K562 (cell line): ENCODE measurements at regions not wholly inside any gene's neighbourhood (a gene's known extent, or its start where the extent isn't known, plus 50 kb on each side); places are given as distances from the start of the nearest gene placed in this dataset.

ENCODE experiments used
- ATAC-seq: fragments of 200-7000 bp; cut with Tn5 transposase; 3 replicates; pipeline ENCODE4 v1.9.1; 2020; ENCODE audit warnings: moderate library complexity
- BruUV-seq: library from RNA; stranded (reverse); fragments of 400-500 nt; replicated peaks from 2 replicates; lab custom pipeline; 2021; lab: Mats Ljungman, UMichigan
- CTCF ChIA-PET: fragments of 300-600 bp; formaldehyde crosslinking; extraction: SDS; loops from one replicate; lab custom pipeline; 2021; ENCODE audit warnings: low intra/inter-chr PET ratio; lab: Yijun Ruan, JAX
- POLR2A ChIA-PET: fragments of 300-600, 350-650 bp; sonication (Branson Sonifier 250); formaldehyde crosslinking; extraction: SDS; loops from one replicate; lab custom pipeline; 2021; ENCODE audit warnings: antibody characterized with exemption, inconsistent platforms; lab: Yijun Ruan, JAX
- DNase-seq, 4 experiments: peaks; one replicate each; pipeline versions ENCODE4 v3.0.0 to v3.0.0-alpha.2; 2011 to 2018; ENCODE audit warnings: low spot score in 3 of 4, mixed read lengths in 3 of 4; ENCODE audit errors: extremely low read depth in 1 of 4
- FAIRE-seq: peaks from 2 replicates; lab custom pipeline; 2011; peaks lifted over from hg19 to GRCh38; lab: Jason Lieb, UNC
- H2AFZ ChIP-seq: 2 replicates; pipeline ENCODE4 v1.6.0; 2011; ENCODE audit warnings: low read depth, low read length, control low read depth, inconsistent platforms
- H3K27ac ChIP-seq: fragments of 200-600 bp; 3 replicates; pipeline ENCODE4 v1.8.0; 2011; ENCODE audit warnings: low read depth, mild to moderate bottlenecking, control low read depth, inconsistent platforms, low read length, moderate library complexity, mixed read lengths; ENCODE audit errors: extremely low read depth
- H3K27me3 ChIP-seq, 2 experiments: fragments of 300-600 bp in 1 of 2; 2 replicates in 1 of 2; 3 replicates in 1 of 2; pipeline versions ENCODE4 v1.6.0 to v1.8.0; 2011; ENCODE audit warnings: inconsistent platforms in 2 of 2, low read length in 2 of 2, mild to moderate bottlenecking in 1 of 2, mixed read lengths in 1 of 2, moderate library complexity in 1 of 2; ENCODE audit not compliant: control insufficient read depth in 2 of 2, insufficient read depth in 2 of 2
- H3K36me3 ChIP-seq: fragments of 300-600 bp; 3 replicates; pipeline ENCODE4 v1.8.0; 2011; ENCODE audit warnings: mild to moderate bottlenecking, low read length, inconsistent platforms; ENCODE audit not compliant: control insufficient read depth, insufficient read depth
- H3K4me1 ChIP-seq, 2 experiments: fragments of 200-600 bp in 1 of 2; replicated peaks in 1 of 2; 2 replicates in 1 of 2; 3 replicates in 1 of 2; pipeline versions ENCODE4 v1.5.1 to v1.8.0; 2011; ENCODE audit warnings: inconsistent platforms in 2 of 2, low read length in 2 of 2, mild to moderate bottlenecking in 1 of 2, mixed read lengths in 1 of 2, moderate library complexity in 1 of 2; ENCODE audit not compliant: control insufficient read depth in 2 of 2, insufficient read depth in 2 of 2
- H3K4me2 ChIP-seq: 2 replicates; pipeline ENCODE4 v1.6.1; 2011; ENCODE audit warnings: low read length, control low read depth, inconsistent platforms, mixed read lengths; ENCODE audit not compliant: insufficient read depth
- H3K4me3 ChIP-seq: fragments of 200-600 bp; sonication (generic), shearing (Covaris generic); 2 replicates; pipeline ENCODE4 v1.5.1; 2016; ENCODE audit warnings: control low read depth, inconsistent platforms
- H3K79me2 ChIP-seq: fragments of 200-600 bp; 3 replicates; pipeline ENCODE4 v1.8.0; 2011; ENCODE audit warnings: low read length, inconsistent platforms; ENCODE audit not compliant: control insufficient read depth, insufficient read depth
- H3K9ac ChIP-seq, 2 experiments: 2 replicates each; pipeline versions ENCODE4 v1.6.0 to v1.6.1; 2011; ENCODE audit warnings: low read depth in 2 of 2, low read length in 2 of 2, control low read depth in 1 of 2, inconsistent platforms in 1 of 2, mild to moderate bottlenecking in 1 of 2, mixed read lengths in 1 of 2; ENCODE audit not compliant: insufficient read depth in 1 of 2
- H3K9me1 ChIP-seq: one replicate; pipeline ENCODE4 v1.6.0; 2011; ENCODE audit warnings: inconsistent platforms, mild to moderate bottlenecking, low read length, moderate library complexity; ENCODE audit not compliant: control insufficient read depth, insufficient read depth
- H3K9me3 ChIP-seq: replicated peaks from 2 replicates; pipeline ENCODE4 v1.5.1; 2011; ENCODE audit warnings: low read depth, low read length, inconsistent platforms; ENCODE audit not compliant: control insufficient read depth, insufficient read depth
- H4K20me1 ChIP-seq: replicated peaks from 2 replicates; pipeline ENCODE4 v1.6.1; 2011; ENCODE audit warnings: low read length, inconsistent platforms, mixed read lengths; ENCODE audit not compliant: control insufficient read depth, insufficient read depth
- NCOR1 ChIP-seq: fragments of 450-650 bp; IDR thresholded peaks from 2 replicates; pipeline ENCODE4 v1.6.1; 2016; ENCODE audit warnings: mild to moderate bottlenecking, moderate library complexity
- SMARCB1 ChIP-seq: IDR thresholded peaks from 2 replicates; pipeline ENCODE4 v1.6.1; 2011; ENCODE audit warnings: improper control_type of control experiment, low read depth; ENCODE audit not compliant: insufficient read length
- ZKSCAN8 ChIP-seq: fragments of 200-800 bp; sonication (Bioruptor generic); IDR thresholded peaks from 2 replicates; pipeline ENCODE4 v1.6.1; 2016; ENCODE audit warnings: missing genetic modification characterization, missing compliant biosample characterization
- ZNF133 ChIP-seq: fragments of 250-450 bp; sonication (Bioruptor Pico); IDR thresholded peaks from 2 replicates; pipeline ENCODE4 v1.4.0; 2020; ENCODE audit warnings: mild to moderate bottlenecking
- ZNF143 ChIP-seq: sonication (generic); formaldehyde crosslinking; IDR thresholded peaks from 2 replicates; pipeline ENCODE4 v1.9.0; 2022; ENCODE audit warnings: mild to moderate bottlenecking, missing genetic modification reagents
- ZNF274 ChIP-seq: IDR thresholded peaks from 2 replicates; pipeline ENCODE4 v1.6.1; 2011; ENCODE audit warnings: low read depth, mild to moderate bottlenecking, low read length, moderate library complexity, borderline replicate concordance
- WGBS: fragments of 100-300 bp; shearing (Covaris generic); methylation state at CpG from one replicate; pipeline ENCODE4 v1.1.6; 2016; ENCODE audit warnings: low coverage, mixed read lengths; ENCODE audit not compliant: insufficient coverage; ENCODE audit errors: missing lambda C conversion rate; 5-methylcytosine and 5-hydroxymethylcytosine counted together
- in situ Hi-C: fragments of 300-500 bp; cut with MboI; formaldehyde crosslinking; loops from 4 replicates; pipeline ENCODE4 v1.15.0; 2018; ENCODE audit warnings: inconsistent platforms, mixed read lengths
- intact Hi-C: fragments of 100-400 bp; cut with micrococcal nuclease; formaldehyde crosslinking; loops from 2 replicates; pipeline ENCODE4 v1.14.2; 2022
- TF ChIP-seq, protein P1 (sequence below), 3 experiments: IDR thresholded peaks in 2 of 3; conservative IDR thresholded peaks in 1 of 3; 2 replicates each; pipeline ENCODE4 v1.5.1; 2011 to 2012; ENCODE audit warnings: low read length in 3 of 3, mild to moderate bottlenecking in 3 of 3, control low read depth in 2 of 3, improper control_type of control experiment in 1 of 3, inconsistent platforms in 1 of 3, low read depth in 1 of 3, mixed read lengths in 1 of 3, moderate library complexity in 1 of 3; ENCODE audit not compliant: insufficient read depth in 2 of 3
- TF ChIP-seq, protein P2 (sequence below): fragments of 450-650 bp; formaldehyde crosslinking; IDR thresholded peaks from 2 replicates; pipeline ENCODE4 v1.4.0; 2020; ENCODE audit warnings: mild to moderate bottlenecking, moderate library complexity
- TF ChIP-seq, protein P3 (sequence below): sonication (generic); formaldehyde crosslinking; IDR thresholded peaks from 2 replicates; pipeline ENCODE4 v1.8.0; 2023; ENCODE audit warnings: mild to moderate bottlenecking, missing genetic modification reagents

DNA sequence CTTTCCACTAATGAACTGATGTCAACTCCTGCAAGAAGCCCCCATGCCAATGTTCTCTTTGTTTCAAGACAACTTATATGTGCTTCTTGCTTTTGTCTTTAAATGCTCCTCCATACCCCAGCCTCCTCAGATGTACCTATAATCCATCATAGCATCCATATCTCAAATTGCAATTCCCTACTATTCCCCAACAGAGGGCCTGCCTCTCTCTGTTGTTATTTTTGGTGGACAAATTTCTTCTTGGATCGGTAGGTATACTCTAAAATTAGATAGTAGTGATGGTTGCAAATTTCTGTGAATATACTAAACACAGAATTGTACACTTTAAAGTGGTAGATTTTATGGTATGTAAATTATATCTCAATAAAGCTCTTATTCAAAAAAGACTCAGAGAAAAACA, 820.1 kb downstream of the METTL4 start:
- POLR2A ChIA-PET, result interaction anchor here (0.8 kb wide), 1 partner anchor 103 kb away, joined by 3 read pairs; no protein-coding TSS in a partner anchor
- in situ Hi-C loops, result no loop called here
- Histone ChIP-seq H3K36me3 (no peaks in the 10 kb centered on the region), H3K9ac (no peak overlapping the region), H3K9me1 (no peaks in the 10 kb centered on the region), H3K9me3 (no peaks in the 10 kb centered on the region), H3K4me1 (no peaks in the 10 kb centered on the region), H3K27ac (no peak overlapping the region), H3K4me3 (no peak overlapping the region)
- CTCF ChIA-PET, result no interaction called here
- WGBS, result 0% methylated on average over 1 of the region's 1 CpG
- FAIRE-seq, result no peak
- BruUV-seq, result no TSS peak
- no peak for DNase-seq
- no peak for ATAC-seq
- TF ChIP-seq NCOR1 (no peak), ZNF274 (no peak), ZNF143 (CRISPR knock-in tag) (no peak)
- TF ChIP-seq, protein P1, sequence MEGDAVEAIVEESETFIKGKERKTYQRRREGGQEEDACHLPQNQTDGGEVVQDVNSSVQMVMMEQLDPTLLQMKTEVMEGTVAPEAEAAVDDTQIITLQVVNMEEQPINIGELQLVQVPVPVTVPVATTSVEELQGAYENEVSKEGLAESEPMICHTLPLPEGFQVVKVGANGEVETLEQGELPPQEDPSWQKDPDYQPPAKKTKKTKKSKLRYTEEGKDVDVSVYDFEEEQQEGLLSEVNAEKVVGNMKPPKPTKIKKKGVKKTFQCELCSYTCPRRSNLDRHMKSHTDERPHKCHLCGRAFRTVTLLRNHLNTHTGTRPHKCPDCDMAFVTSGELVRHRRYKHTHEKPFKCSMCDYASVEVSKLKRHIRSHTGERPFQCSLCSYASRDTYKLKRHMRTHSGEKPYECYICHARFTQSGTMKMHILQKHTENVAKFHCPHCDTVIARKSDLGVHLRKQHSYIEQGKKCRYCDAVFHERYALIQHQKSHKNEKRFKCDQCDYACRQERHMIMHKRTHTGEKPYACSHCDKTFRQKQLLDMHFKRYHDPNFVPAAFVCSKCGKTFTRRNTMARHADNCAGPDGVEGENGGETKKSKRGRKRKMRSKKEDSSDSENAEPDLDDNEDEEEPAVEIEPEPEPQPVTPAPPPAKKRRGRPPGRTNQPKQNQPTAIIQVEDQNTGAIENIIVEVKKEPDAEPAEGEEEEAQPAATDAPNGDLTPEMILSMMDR (IDR thresholded peaks at IDR 0.05 in 2 of 3, conservative IDR thresholded peaks at IDR 0.05 in 1 of 3; ENCODE audit: insufficient read depth in 2 of 3, low read depth in 1 of 3, low read length in 3 of 3), result peak in 1 of 3 experiments; percentile 13; a peak in 1 of 6 replicates
- TF ChIP-seq, all 486 proteins: peak for 1
- H3K4me2 ChIP-seq, result no peak overlapping the region
- H3K79me2 ChIP-seq, result no peaks in the 10 kb centered on the region
- intact Hi-C loops, result no loop called here
- no peaks in the 10 kb centered on the region for H3K27me3 ChIP-seq
- no peak overlapping the region for H2AFZ ChIP-seq
- no peaks in the 10 kb centered on the region for H4K20me1 ChIP-seq

DNA sequence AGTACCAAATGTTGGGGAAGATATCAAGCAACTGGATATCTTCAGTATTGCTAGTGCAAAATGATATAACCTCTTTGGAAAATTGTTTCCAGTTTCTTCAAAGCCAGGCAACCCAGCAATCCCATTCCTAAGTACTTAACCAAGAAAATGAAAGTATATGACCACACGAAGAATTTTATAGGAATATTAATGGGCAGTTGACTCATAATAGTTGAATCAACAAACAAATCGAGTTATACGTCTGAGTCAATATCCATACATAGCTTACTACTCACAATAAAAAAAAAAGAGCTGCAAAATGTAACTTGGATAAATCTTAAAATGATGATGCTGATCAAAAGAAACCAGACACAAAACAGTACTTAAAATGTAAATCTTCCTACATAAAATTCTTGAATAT, 810.4 kb downstream of the METTL4 start:
- Histone ChIP-seq H3K9me3 (no peaks in the 10 kb centered on the region), H3K4me3 (no peak overlapping the region), H3K27me3 (no peaks in the 10 kb centered on the region), H4K20me1 (no peaks in the 10 kb centered on the region), H3K79me2 (no peaks in the 10 kb centered on the region), H3K9me1 (no peaks in the 10 kb centered on the region), H3K36me3 (no peaks in the 10 kb centered on the region), H3K9ac (no peak overlapping the region), H3K4me2 (no peak overlapping the region), H2AFZ (no peak overlapping the region), H3K27ac (no peak overlapping the region), H3K4me1 (no peaks in the 10 kb centered on the region)
- intact Hi-C loops (no loop called here), in situ Hi-C loops (no loop called here)
- BruUV-seq, result no TSS peak
- ATAC-seq (no peak), FAIRE-seq (no peak), DNase-seq (no peak)
- CTCF ChIA-PET, result no interaction called here
- POLR2A ChIA-PET, result no interaction called here
- WGBS, result 2% methylated on average over 3 of the region's 3 CpGs
- TF ChIP-seq, protein P2, sequence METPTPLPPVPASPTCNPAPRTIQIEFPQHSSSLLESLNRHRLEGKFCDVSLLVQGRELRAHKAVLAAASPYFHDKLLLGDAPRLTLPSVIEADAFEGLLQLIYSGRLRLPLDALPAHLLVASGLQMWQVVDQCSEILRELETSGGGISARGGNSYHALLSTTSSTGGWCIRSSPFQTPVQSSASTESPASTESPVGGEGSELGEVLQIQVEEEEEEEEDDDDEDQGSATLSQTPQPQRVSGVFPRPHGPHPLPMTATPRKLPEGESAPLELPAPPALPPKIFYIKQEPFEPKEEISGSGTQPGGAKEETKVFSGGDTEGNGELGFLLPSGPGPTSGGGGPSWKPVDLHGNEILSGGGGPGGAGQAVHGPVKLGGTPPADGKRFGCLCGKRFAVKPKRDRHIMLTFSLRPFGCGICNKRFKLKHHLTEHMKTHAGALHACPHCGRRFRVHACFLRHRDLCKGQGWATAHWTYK (CRISPR knock-in tag), result no peak
- TF ChIP-seq SMARCB1 (no peak), ZKSCAN8 (CRISPR knock-in tag) (no peak), ZNF133 (no peak)
- TF ChIP-seq, protein P3, sequence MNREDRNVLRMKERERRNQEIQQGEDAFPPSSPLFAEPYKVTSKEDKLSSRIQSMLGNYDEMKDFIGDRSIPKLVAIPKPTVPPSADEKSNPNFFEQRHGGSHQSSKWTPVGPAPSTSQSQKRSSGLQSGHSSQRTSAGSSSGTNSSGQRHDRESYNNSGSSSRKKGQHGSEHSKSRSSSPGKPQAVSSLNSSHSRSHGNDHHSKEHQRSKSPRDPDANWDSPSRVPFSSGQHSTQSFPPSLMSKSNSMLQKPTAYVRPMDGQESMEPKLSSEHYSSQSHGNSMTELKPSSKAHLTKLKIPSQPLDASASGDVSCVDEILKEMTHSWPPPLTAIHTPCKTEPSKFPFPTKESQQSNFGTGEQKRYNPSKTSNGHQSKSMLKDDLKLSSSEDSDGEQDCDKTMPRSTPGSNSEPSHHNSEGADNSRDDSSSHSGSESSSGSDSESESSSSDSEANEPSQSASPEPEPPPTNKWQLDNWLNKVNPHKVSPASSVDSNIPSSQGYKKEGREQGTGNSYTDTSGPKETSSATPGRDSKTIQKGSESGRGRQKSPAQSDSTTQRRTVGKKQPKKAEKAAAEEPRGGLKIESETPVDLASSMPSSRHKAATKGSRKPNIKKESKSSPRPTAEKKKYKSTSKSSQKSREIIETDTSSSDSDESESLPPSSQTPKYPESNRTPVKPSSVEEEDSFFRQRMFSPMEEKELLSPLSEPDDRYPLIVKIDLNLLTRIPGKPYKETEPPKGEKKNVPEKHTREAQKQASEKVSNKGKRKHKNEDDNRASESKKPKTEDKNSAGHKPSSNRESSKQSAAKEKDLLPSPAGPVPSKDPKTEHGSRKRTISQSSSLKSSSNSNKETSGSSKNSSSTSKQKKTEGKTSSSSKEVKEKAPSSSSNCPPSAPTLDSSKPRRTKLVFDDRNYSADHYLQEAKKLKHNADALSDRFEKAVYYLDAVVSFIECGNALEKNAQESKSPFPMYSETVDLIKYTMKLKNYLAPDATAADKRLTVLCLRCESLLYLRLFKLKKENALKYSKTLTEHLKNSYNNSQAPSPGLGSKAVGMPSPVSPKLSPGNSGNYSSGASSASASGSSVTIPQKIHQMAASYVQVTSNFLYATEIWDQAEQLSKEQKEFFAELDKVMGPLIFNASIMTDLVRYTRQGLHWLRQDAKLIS (CRISPR knock-in tag), result no peak
